Vagina (tissue), 2 donors: ENCODE measurements at regions not wholly inside any gene's neighbourhood (a gene's known extent, or its start where the extent isn't known, plus 50 kb on each side); places are given as distances from the start of the nearest gene placed in this dataset.

Experiments
- POLR2AphosphoS5 ChIP-seq, 2 donors: sonication (generic); formaldehyde crosslinking; IDR thresholded peaks; one replicate each; pipeline ENCODE4 v1.9.0; 2017; ENCODE audit warnings: antibody characterized with exemption in 2 of 2, mild to moderate bottlenecking in 2 of 2, low read depth in 1 of 2; ENCODE audit not compliant: insufficient read depth in 1 of 2
- TF ChIP-seq, protein P1 (sequence below), 3 experiments: fragments of 450-650 bp in 2 of 3; fragments of 200-600 bp in 1 of 3; sonication (generic) in 1 of 3; IDR thresholded peaks; one replicate each; pipeline ENCODE4 v1.5.1; 2017 to 2019; ENCODE audit warnings: antibody characterized with exemption in 3 of 3, mild to moderate bottlenecking in 2 of 3, moderate library complexity in 2 of 3

GRCh38 chr4:45566896-45567603 is 556.8 kb downstream of the GABRG1 start:
- no peak for TF ChIP-seq POLR2AphosphoS5 (IDR thresholded peaks at IDR 0.05; ENCODE audit: insufficient read depth in 1 of 2, low read depth in 1 of 2)
- TF ChIP-seq, protein P1, sequence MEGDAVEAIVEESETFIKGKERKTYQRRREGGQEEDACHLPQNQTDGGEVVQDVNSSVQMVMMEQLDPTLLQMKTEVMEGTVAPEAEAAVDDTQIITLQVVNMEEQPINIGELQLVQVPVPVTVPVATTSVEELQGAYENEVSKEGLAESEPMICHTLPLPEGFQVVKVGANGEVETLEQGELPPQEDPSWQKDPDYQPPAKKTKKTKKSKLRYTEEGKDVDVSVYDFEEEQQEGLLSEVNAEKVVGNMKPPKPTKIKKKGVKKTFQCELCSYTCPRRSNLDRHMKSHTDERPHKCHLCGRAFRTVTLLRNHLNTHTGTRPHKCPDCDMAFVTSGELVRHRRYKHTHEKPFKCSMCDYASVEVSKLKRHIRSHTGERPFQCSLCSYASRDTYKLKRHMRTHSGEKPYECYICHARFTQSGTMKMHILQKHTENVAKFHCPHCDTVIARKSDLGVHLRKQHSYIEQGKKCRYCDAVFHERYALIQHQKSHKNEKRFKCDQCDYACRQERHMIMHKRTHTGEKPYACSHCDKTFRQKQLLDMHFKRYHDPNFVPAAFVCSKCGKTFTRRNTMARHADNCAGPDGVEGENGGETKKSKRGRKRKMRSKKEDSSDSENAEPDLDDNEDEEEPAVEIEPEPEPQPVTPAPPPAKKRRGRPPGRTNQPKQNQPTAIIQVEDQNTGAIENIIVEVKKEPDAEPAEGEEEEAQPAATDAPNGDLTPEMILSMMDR (IDR thresholded peaks at IDR 0.05): no peak
